ENCODE measurements at regions not wholly inside any gene's neighbourhood (a gene's known extent, or its start where the extent isn't known, plus 50 kb on each side); places are given as distances from the start of the nearest gene placed in this dataset.

DNA sequence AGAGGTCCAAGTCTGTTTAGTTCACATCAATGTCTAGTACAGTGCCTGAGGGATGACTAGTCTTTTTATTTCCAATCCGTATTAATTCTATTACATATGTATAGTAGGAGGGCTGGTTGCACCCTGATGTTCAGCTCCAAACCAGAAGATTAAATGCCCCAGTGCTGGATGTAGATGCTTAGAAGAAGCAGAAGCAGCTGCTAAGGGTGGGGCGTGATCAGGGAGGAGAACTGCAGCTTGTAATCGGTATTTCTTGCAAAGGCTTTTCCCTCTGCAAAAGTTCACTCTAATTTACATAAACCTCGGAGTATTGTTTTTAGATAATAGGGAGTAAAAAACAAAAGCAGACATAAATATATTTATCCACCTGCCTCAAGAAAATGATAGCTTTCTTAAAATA is 145.3 kb upstream of the ITGA4 start:
- TF ChIP-seq, protein P1, sequence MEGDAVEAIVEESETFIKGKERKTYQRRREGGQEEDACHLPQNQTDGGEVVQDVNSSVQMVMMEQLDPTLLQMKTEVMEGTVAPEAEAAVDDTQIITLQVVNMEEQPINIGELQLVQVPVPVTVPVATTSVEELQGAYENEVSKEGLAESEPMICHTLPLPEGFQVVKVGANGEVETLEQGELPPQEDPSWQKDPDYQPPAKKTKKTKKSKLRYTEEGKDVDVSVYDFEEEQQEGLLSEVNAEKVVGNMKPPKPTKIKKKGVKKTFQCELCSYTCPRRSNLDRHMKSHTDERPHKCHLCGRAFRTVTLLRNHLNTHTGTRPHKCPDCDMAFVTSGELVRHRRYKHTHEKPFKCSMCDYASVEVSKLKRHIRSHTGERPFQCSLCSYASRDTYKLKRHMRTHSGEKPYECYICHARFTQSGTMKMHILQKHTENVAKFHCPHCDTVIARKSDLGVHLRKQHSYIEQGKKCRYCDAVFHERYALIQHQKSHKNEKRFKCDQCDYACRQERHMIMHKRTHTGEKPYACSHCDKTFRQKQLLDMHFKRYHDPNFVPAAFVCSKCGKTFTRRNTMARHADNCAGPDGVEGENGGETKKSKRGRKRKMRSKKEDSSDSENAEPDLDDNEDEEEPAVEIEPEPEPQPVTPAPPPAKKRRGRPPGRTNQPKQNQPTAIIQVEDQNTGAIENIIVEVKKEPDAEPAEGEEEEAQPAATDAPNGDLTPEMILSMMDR (IDR thresholded peaks at IDR 0.05; ENCODE audit: low read depth, low read length, missing input control): no peak
- TF ChIP-seq SP1 (IDR thresholded peaks at IDR 0.05) (no peak), TAF1 (conservative IDR thresholded peaks at IDR 0.05) (no peak)
